GM19240 (cell line): ENCODE measurements at regions not wholly inside any gene's neighbourhood (a gene's known extent, or its start where the extent isn't known, plus 50 kb on each side); places are given as distances from the start of the nearest gene placed in this dataset.

ENCODE experiments used
- DNase-seq: peaks from one replicate; pipeline ENCODE4 v3.0.0; 2011; ENCODE audit warnings: low spot score; ENCODE audit not compliant: insufficient read length

- no peak for DNase-seq
Observed at GRCh38 chr3:103337179-103337845, 902.5 kb downstream of the ZPLD1 start.

DNA sequence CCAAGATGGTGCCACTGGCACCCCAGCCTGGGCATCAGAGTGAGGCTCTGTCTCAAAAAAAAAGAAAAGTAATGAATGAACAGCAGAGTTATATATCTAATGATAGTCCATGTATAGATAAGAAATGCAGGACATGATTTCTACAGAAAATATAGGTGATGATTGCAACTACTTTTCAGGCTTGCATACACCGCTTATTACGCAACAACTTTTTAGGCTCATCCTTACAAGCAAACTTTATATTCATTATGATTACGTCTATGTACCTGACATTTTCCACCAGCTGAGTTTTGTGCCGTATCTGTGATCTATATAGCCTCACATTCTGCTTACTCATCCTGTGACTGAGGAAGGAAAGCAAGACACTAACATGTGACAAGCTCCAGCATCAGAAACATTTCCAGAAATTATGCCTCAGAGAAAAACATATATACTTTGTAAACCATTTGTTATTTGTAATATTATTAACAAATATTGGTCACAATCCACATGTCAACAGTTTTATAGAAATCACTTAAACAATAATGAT is 906.3 kb downstream of the ZPLD1 start:
- no peak for DNase-seq

DNA sequence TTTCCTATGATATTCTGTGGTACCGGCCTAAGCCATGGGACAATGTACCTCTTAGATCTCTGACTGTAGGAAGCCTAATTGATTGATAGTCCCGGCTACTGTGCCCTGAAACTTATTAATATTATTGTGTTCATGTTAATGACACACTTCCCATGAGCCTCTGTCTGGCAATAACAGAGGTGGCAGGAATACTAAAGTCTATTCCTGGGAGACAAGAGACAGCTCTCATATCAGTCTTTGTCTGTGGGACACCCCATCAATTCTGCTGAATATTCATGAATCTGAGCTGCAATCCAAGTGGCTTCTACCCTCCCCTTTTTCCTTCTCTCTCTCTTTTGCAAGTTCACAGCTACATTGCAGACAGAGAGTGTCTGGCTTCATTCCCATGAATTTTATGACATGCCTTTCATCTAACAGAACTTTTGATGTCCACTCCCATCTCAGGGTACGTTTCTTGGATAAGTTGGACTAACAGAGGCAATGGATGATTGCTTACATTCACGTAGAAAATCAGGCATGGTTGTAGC is 907.5 kb downstream of the ZPLD1 start:
- no peak for DNase-seq

DNA sequence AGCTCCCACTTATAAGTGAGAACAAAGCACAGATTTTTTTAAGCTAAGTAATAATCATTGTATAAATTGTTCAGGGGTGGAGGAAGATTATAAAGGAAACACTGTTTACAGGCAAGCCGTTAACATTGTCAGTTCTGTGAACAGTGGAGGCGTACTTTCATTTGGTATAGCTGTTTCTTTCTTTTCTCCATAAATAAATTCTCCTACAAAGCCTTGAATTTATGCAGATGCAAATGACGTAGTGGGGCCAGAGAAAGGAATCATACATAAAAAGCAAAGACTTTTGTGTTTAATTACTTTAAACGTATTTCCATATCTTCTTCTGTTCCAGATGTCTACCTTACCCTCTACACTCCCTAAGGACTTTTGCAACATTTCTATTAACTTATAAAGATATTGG is 914.9 kb downstream of the ZPLD1 start:
- no peak for DNase-seq

GRCh38 chr3:103365467-103365866 is 930.7 kb downstream of the ZPLD1 start:
- no peak for DNase-seq

GRCh38 chr3:103367481-103367880 is 932.7 kb downstream of the ZPLD1 start:
- no peak for DNase-seq

DNA sequence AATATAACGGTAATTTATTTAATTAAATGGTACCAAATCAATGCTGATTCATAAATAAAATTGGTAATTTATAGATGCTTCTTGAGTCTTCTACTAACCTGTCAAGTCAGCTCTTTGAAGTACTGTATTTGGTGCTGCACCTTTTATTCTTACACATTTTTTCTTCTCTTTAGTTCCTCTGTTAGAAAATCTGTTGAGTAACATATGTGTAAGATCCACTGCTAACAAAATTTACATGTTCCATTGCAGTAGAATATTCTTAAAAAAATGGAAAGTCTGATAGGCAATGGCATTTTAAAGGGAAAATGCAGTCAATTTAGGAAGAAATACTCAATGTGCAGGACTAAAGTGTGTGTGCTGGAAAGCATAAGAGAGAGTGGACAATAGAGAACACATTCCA is 936.6 kb downstream of the ZPLD1 start:
- no peak for DNase-seq

DNA sequence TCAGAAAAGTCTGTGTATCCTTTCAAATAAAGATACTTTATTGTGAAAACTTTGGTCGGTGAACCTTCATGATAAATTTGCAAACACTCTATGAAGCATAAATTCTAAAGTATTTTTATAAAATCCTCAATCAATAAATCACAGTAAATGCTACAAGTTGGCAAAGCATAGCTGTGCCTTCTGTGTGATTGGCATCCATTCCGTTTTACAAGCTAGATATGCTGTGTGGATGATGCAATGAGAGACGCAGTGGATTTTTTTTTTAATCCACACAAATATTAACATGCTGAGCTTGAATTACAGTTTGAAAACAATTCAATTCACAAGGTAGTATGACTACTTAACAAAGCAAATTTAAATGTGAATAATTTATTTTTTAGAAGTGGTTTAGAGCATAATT is 937.2 kb downstream of the ZPLD1 start:
- no peak for DNase-seq

DNA sequence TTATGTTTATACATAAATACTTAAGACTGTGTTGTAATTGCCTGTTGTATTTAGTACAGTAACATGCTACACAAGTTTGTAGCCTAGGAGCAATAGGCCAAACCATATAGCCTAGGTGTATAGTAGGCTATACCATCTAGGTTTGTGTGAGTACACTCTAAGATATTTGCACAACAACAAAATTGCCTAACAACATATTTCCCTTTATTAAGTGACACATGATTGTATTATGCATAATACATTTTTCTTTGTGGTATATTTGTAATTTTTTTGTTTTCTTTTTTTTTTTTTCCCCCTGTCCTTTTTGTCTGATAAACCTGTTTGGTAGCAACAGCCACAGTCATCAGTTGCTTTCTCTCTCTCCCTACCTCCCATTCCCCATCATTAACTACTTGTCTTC is 945.6 kb downstream of the ZPLD1 start:
- DNase-seq: no peak

GRCh38 chr3:103381296-103382079 is 946.7 kb downstream of the ZPLD1 start:
- no peak for DNase-seq

- no peak for DNase-seq
Observed at GRCh38 chr3:103385961-103386656, 951.3 kb downstream of the ZPLD1 start.

GRCh38 chr3:103388214-103388613 is 953.4 kb downstream of the ZPLD1 start:
- no peak for DNase-seq

DNA sequence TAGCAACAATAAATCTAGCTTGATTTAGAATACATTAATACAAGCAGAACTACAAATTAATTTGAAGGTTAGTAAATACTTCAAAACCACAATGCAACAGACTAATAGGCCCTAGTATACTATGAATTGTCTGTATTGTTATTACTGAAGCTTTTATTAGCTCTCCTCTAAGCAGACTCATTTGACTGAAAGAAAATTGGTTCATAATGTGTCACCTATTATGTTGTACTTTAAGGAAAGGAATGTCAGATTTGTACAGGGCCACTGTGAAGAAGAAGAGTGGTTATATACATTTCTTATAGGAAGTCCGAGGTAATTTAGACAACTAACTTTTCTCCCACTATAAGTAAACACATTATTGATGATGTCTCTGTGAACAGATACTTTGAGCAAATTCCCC is 954.5 kb downstream of the ZPLD1 start:
- no peak for DNase-seq

GRCh38 chr3:103393395-103394186 is 958.8 kb downstream of the ZPLD1 start:
- DNase-seq: no peak

DNA sequence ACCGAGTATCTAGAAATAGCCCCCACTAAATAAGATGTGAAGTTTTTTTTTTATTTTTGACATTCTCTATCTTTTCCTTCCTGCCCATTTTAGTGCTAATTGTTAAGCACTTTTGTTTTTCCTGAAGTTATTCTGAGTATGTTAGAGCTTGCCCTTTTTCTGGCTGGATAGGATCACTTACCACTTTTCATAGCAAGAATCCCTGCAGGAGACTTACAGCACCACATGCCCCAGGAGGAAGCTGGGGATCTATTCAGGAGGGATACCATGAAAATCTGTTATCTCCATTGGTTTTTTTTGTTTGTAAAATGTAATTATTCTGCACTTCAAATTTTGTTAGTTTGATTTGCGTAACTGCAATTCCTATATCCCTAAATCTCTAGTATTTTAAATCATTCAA is 968.4 kb downstream of the ZPLD1 start:
- no peak for DNase-seq

DNA sequence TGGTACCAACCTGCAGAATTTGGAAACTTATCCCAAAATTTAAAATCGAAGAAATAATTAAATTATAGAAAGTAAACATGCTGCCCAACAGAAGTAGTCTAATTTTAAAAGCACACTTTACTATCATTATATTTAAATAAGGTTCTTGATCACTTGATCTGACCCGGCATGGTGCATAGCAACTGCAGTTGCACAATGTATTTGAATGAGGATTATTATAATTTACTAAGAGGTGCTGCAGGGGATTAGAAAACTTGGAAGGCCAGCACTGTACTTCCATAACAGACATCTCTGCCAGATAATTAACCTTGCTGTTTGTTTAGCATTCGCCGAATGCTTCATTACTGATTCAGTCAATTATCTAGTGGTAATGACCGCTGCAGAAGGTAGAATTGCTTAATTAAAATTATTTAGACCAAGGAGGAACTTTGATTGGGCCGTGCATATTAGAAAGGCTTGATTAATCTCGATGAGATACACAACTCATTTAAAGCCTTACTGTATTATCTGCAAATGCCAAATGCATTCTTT is 971.6 kb downstream of the ZPLD1 start:
- no peak for DNase-seq

- DNase-seq: no peak
Observed at GRCh38 chr3:103410231-103410630, 975.4 kb downstream of the ZPLD1 start.

DNA sequence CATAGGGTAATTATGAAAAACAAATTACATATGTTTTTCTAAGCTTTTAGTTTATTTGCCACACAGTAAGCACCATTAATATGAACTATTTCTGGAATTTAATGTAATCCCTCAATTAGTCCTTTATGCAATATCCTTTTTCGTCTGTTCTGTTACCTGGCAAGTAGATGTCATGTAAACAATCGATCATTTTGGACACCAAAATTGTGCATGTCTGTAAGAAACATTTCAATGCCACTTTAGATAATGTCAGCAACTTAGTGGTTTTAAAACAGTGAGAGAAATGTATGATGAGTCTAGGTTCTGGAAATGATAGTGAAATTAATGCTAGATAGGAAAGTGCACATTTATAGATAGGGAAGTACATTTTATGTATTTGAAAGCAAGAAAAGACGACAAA is 986.6 kb downstream of the ZPLD1 start:
- DNase-seq: no peak

DNA sequence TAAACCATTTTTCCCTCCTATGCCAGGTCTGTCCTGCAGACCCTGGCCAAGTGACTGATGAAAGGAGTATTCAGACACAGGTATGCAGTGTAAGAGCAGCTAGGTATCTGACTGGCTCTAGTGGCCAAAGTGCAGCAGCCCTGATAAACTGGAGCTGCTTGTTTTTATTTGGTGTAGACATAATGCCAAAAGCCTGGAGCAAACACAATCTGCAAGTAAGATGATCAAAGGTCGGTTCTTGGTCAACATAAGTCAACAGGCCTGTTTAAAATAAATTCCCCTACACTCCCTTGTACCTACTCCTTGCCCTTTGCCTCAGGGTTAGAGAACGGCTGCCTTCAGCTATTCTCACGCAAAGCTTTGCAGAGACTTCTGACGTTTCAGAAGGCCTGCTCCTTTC is 1003.1 kb downstream of the ZPLD1 start:
- DNase-seq: no peak

GRCh38 chr3:103440539-103441203 is 1005.9 kb downstream of the ZPLD1 start:
- DNase-seq: no peak
